OCI-LY1 (cell line): ENCODE measurements at regions not wholly inside any gene's neighbourhood (a gene's known extent, or its start where the extent isn't known, plus 50 kb on each side); places are given as distances from the start of the nearest gene placed in this dataset.

Experiments used
- H2AFZ ChIP-seq: fragments of 200-600 bp; sonication (generic), shearing (Covaris generic); 2 replicates; pipeline ENCODE4 v1.6.0; 2014; ENCODE audit warnings: antibody characterized with exemption, mild to moderate bottlenecking, low read length
- H3F3A ChIP-seq: fragments of 200-600 bp; sonication (generic), shearing (Covaris generic); 2 replicates; pipeline ENCODE4 v1.6.0; 2014; ENCODE audit warnings: mild to moderate bottlenecking, antibody characterized with exemption, low read length, moderate library complexity; ENCODE audit not compliant: insufficient read depth
- H3K27ac ChIP-seq: fragments of 200-600 bp; sonication (generic); 2 replicates; pipeline ENCODE4 v1.5.1; 2014; ENCODE audit warnings: low read length, mixed run types, mild to moderate bottlenecking, low read depth; ENCODE audit not compliant: poor library complexity, severe bottlenecking
- H3K27me3 ChIP-seq: fragments of 200-600 bp; sonication (generic); 2 replicates; pipeline ENCODE4 v1.6.0; 2014; ENCODE audit warnings: antibody characterized with exemption, mild to moderate bottlenecking, low read length, moderate library complexity; ENCODE audit not compliant: insufficient read depth
- H3K36me3 ChIP-seq: fragments of 200-600 bp; sonication (generic); 2 replicates; pipeline ENCODE4 v1.6.1; 2014; ENCODE audit warnings: mild to moderate bottlenecking, antibody characterized with exemption, low read length, moderate library complexity, mixed read lengths; ENCODE audit not compliant: insufficient read depth
- H3K4me1 ChIP-seq: fragments of 200-600 bp; sonication (generic); 2 replicates; pipeline ENCODE4 v1.5.1; 2014; ENCODE audit warnings: mild to moderate bottlenecking, low read length, moderate library complexity; ENCODE audit not compliant: insufficient read depth, severe bottlenecking
- H3K4me2 ChIP-seq: fragments of 200-600 bp; sonication (generic), shearing (Covaris generic); 2 replicates; pipeline ENCODE4 v1.6.1; 2014; ENCODE audit warnings: low read length
- H3K4me3 ChIP-seq: fragments of 200-600 bp; sonication (generic); 2 replicates; pipeline ENCODE4 v1.5.1; 2014; ENCODE audit warnings: low read length, low read depth, mild to moderate bottlenecking, mixed read lengths; ENCODE audit not compliant: poor library complexity, severe bottlenecking
- H3K79me2 ChIP-seq: fragments of 200-600 bp; shearing (Covaris generic); 2 replicates; pipeline ENCODE4 v1.6.1; 2016; ENCODE audit warnings: mixed run types, low read length, mixed read lengths; ENCODE audit not compliant: insufficient read depth
- H3K9ac ChIP-seq: fragments of 200-600 bp; sonication (generic), shearing (Covaris generic); 2 replicates; pipeline ENCODE4 v1.6.1; 2014; ENCODE audit warnings: mild to moderate bottlenecking, low read length, mixed read lengths
- H3K9me2 ChIP-seq: fragments of 200-600 bp; sonication (generic), shearing (Covaris generic); 2 replicates; pipeline ENCODE4 v1.6.1; 2014; ENCODE audit warnings: low read depth, mild to moderate bottlenecking, low read length, mixed read lengths
- H3K9me3 ChIP-seq: fragments of 200-600 bp; shearing (Covaris generic); 2 replicates; pipeline ENCODE4 v1.6.1; 2014; ENCODE audit warnings: low read length, mixed read lengths
- H4K20me1 ChIP-seq: fragments of 200-600 bp; sonication (generic), shearing (Covaris generic); 2 replicates; pipeline ENCODE4 v1.6.0; 2016; ENCODE audit warnings: mild to moderate bottlenecking, low read length; ENCODE audit not compliant: insufficient read depth
- CTCF ChIP-seq: fragments of 200-600 bp; sonication (generic), shearing (Covaris generic); IDR thresholded peaks from 2 replicates; pipeline ENCODE4 v1.5.1; 2017; ENCODE audit warnings: mild to moderate bottlenecking, antibody characterized with exemption, low read length, moderate library complexity, mixed read lengths
- EZH2 ChIP-seq: fragments of 200-600 bp; sonication (generic), shearing (Covaris generic); IDR thresholded peaks from 2 replicates; pipeline ENCODE4 v1.8.0; 2017; ENCODE audit warnings: borderline replicate concordance, mixed run types, mild to moderate bottlenecking, antibody characterized with exemption, low read length, moderate library complexity, mixed read lengths

GRCh38 chr5:155193029-155193428 lies 179.5 kb downstream of the KIF4B start:
- Histone ChIP-seq H3F3A (no peaks in the 10 kb centered on the region), H3K4me3 (no peak overlapping the region), H4K20me1 (no peaks in the 10 kb centered on the region), H3K9me2 (no peaks in the 10 kb centered on the region), H3K9me3 (no peaks in the 10 kb centered on the region), H3K27me3 (no peaks in the 10 kb centered on the region), H2AFZ (no peak overlapping the region), H3K4me1 (no peaks in the 10 kb centered on the region), H3K36me3 (no peaks in the 10 kb centered on the region), H3K4me2 (no peak overlapping the region), H3K79me2 (no peaks in the 10 kb centered on the region), H3K27ac (no peak overlapping the region), H3K9ac (no peak overlapping the region)
- TF ChIP-seq CTCF (no peak), EZH2 (no peak)

GRCh38 chr5:155193483-155194107 lies 180.0 kb downstream of the KIF4B start:
- no peaks in the 10 kb centered on the region for H3K9me2 ChIP-seq
- H3K4me2 ChIP-seq: no peak overlapping the region
- H3K79me2 ChIP-seq: no peaks in the 10 kb centered on the region
- H3K9ac ChIP-seq: no peak overlapping the region
- no peak for TF ChIP-seq CTCF
- TF ChIP-seq EZH2: no peak
- no peaks in the 10 kb centered on the region for H3K4me1 ChIP-seq
- H4K20me1 ChIP-seq: no peaks in the 10 kb centered on the region
- no peaks in the 10 kb centered on the region for H3F3A ChIP-seq
- H2AFZ ChIP-seq: no peak overlapping the region
- H3K27me3 ChIP-seq: no peaks in the 10 kb centered on the region
- no peaks in the 10 kb centered on the region for H3K9me3 ChIP-seq
- H3K36me3 ChIP-seq: no peaks in the 10 kb centered on the region
- no peak overlapping the region for H3K4me3 ChIP-seq
- H3K27ac ChIP-seq: no peak overlapping the region

- no peaks in the 10 kb centered on the region for H3K9me3 ChIP-seq
- no peaks in the 10 kb centered on the region for H3K4me1 ChIP-seq
- H3K36me3 ChIP-seq: no peaks in the 10 kb centered on the region
- H3F3A ChIP-seq: no peaks in the 10 kb centered on the region
- H3K27ac ChIP-seq: no peak overlapping the region
- H3K79me2 ChIP-seq: no peaks in the 10 kb centered on the region
- H3K27me3 ChIP-seq: no peaks in the 10 kb centered on the region
- H2AFZ ChIP-seq: no peak overlapping the region
- H4K20me1 ChIP-seq: no peaks in the 10 kb centered on the region
- H3K4me3 ChIP-seq: no peak overlapping the region
- no peak overlapping the region for H3K4me2 ChIP-seq
- H3K9ac ChIP-seq: no peak overlapping the region
- no peaks in the 10 kb centered on the region for H3K9me2 ChIP-seq
- TF ChIP-seq EZH2 (no peak), CTCF (no peak)
Measured at GRCh38 chr5:155200608-155201007, 187.1 kb downstream of the KIF4B start.
